CD8-positive, alpha-beta memory T cell (primary cell): ENCODE measurements at regions not wholly inside any gene's neighbourhood (a gene's known extent, or its start where the extent isn't known, plus 50 kb on each side); places are given as distances from the start of the nearest gene placed in this dataset.

Experiments
- CTCF ChIA-PET: fragments of 350-600 bp; sonication (Branson Sonifier 250); formaldehyde crosslinking; loops from one replicate; lab custom pipeline; 2021; ENCODE audit warnings: antibody characterized with exemption; lab: Charles Lee
- POLR2A ChIA-PET: fragments of 350-600 bp; sonication (Branson Sonifier 250); formaldehyde crosslinking; loops from one replicate; lab custom pipeline; 2021; ENCODE audit warnings: antibody characterized with exemption; lab: Charles Lee
- DNase-seq, 5 donors: peaks; one replicate each; pipeline versions ENCODE4 v3.0.0 to v3.0.0-alpha.2; 2020 to 2022; ENCODE audit warnings: mixed read lengths in 1 of 5
- H3K27ac ChIP-seq: one replicate; pipeline ENCODE4 v1.7.0; 2013; ENCODE audit warnings: low read depth, mild to moderate bottlenecking, low read length, moderate library complexity
- H3K27me3 ChIP-seq: 2 replicates; pipeline ENCODE4 v1.7.0; 2013; ENCODE audit warnings: low read length, mild to moderate bottlenecking; ENCODE audit not compliant: insufficient read depth, poor library complexity, severe bottlenecking
- H3K36me3 ChIP-seq: 2 replicates; pipeline ENCODE4 v1.7.0; 2013; ENCODE audit warnings: mild to moderate bottlenecking, low read length, moderate library complexity; ENCODE audit not compliant: insufficient read depth
- H3K4me1 ChIP-seq: 2 replicates; pipeline ENCODE4 v1.7.0; 2013; ENCODE audit warnings: mild to moderate bottlenecking, low read length, moderate library complexity; ENCODE audit not compliant: insufficient read depth
- H3K4me3 ChIP-seq: 2 replicates; pipeline ENCODE4 v1.7.0; 2013; ENCODE audit warnings: mild to moderate bottlenecking, low read length
- H3K9me3 ChIP-seq: 2 replicates; pipeline ENCODE4 v1.7.0; 2013; ENCODE audit warnings: mild to moderate bottlenecking, low read length
- H3K27ac Mint-ChIP-seq, 8 donors: one replicate each; pipeline ENCODE4 v1.8.0; 2020 to 2021; ENCODE audit warnings: mixed read lengths in 8 of 8, mild to moderate bottlenecking in 6 of 8, inconsistent platforms in 3 of 8, moderate library complexity in 3 of 8
- H3K27me3 Mint-ChIP-seq, 2 donors: one replicate each; pipeline ENCODE4 v1.8.0; 2020 to 2021; ENCODE audit warnings: mixed read lengths in 2 of 2, mild to moderate bottlenecking in 1 of 2, moderate library complexity in 1 of 2
- H3K36me3 Mint-ChIP-seq, 3 donors: one replicate each; pipeline ENCODE4 v1.8.0; 2020 to 2021; ENCODE audit warnings: mixed read lengths in 3 of 3, inconsistent platforms in 1 of 3, mild to moderate bottlenecking in 1 of 3
- H3K4me1 Mint-ChIP-seq, 3 donors: one replicate each; pipeline ENCODE4 v1.8.0; 2020 to 2021; ENCODE audit warnings: mixed read lengths in 3 of 3, inconsistent platforms in 1 of 3, mild to moderate bottlenecking in 1 of 3
- H3K4me3 Mint-ChIP-seq, 7 donors: one replicate each; pipeline ENCODE4 v1.8.0; 2020 to 2021; ENCODE audit warnings: mixed read lengths in 7 of 7, mild to moderate bottlenecking in 6 of 7, moderate library complexity in 4 of 7, inconsistent platforms in 2 of 7
- H3K9me3 Mint-ChIP-seq, 5 donors: one replicate each; pipeline ENCODE4 v1.8.0; 2020 to 2022; ENCODE audit warnings: mixed read lengths in 5 of 5, mild to moderate bottlenecking in 3 of 5, moderate library complexity in 2 of 5, inconsistent platforms in 1 of 5

DNA sequence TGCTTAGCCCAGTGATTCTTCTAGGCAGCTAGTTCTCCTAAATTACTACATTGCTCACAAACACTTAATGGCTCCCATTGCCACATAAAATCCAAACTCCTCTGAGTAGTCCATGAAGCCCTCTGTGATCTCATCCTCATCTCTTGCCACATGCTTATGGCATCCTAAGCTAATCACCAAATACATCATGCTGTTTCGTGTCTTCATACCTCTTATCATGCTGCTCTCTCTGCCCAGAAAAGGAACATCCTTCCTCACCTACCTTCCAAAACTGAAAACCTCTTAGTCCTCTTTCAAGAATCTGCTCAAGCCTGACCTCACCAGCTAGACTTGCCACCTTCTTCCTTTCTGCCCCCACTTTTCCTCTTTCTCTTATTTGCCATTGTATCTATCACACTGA, 108.5 kb downstream of the DUSP6 start:
- no peak for DNase-seq
- Mint-ChIP-seq H3K36me3 (peaks cover 0 to 7% (median 0%) of the 10 kb centered on the region in 3 donors), H3K9me3 (no peaks in the 10 kb centered on the region), H3K27me3 (peaks cover 1 to 20% of the 10 kb centered on the region in 2 donors), H3K4me3 (peak overlapping the region in 2 of 7 donors; percentile 6 to 49), H3K4me1 (peaks cover 25 to 33% (median 29%) of the 10 kb centered on the region in 3 donors), H3K27ac (peak overlapping the region in 4 of 8 donors; percentile 2 to 55 (median 8))
- Histone ChIP-seq H3K27ac (no peak overlapping the region), H3K36me3 (no peaks in the 10 kb centered on the region), H3K4me1 (peaks cover 26% of the 10 kb centered on the region), H3K4me3 (no peak overlapping the region), H3K9me3 (no peaks in the 10 kb centered on the region), H3K27me3 (no peaks in the 10 kb centered on the region)
- POLR2A ChIA-PET: no interaction called here
- CTCF ChIA-PET: interaction anchor here (0.9 to 1.4 kb wide), 2 partner anchors 8 to 108 kb away, joined by 3 read pairs; partner anchors contain the start of gene DUSP6

GRCh38 chr12:89239534-89239933, 112.8 kb downstream of the DUSP6 start:
- ChIA-PET CTCF (no interaction called here), POLR2A (no interaction called here)
- no peak overlapping the region for H3K27ac Mint-ChIP-seq
- H3K4me3 Mint-ChIP-seq: no peak overlapping the region
- H3K36me3 Mint-ChIP-seq: peaks cover 0 to 12% (median 3%) of the 10 kb centered on the region in 3 donors
- no peak overlapping the region for H3K4me3 ChIP-seq
- H3K9me3 Mint-ChIP-seq: no peaks in the 10 kb centered on the region
- H3K27ac ChIP-seq: no peak overlapping the region
- H3K4me1 Mint-ChIP-seq: peaks cover 38 to 55% (median 48%) of the 10 kb centered on the region in 3 donors
- H3K36me3 ChIP-seq: no peaks in the 10 kb centered on the region
- H3K27me3 Mint-ChIP-seq: peaks cover 1 to 12% of the 10 kb centered on the region in 2 donors
- no peaks in the 10 kb centered on the region for H3K27me3 ChIP-seq
- no peak for DNase-seq
- peaks cover 36% of the 10 kb centered on the region for H3K4me1 ChIP-seq
- H3K9me3 ChIP-seq: no peaks in the 10 kb centered on the region

GRCh38 chr12:89238593-89238992, 113.7 kb downstream of the DUSP6 start:
- Mint-ChIP-seq H3K36me3 (peaks cover 0 to 7% (median 3%) of the 10 kb centered on the region in 3 donors), H3K27ac (no peak overlapping the region), H3K4me3 (no peak overlapping the region), H3K4me1 (peaks cover 34 to 53% (median 44%) of the 10 kb centered on the region in 3 donors), H3K9me3 (no peaks in the 10 kb centered on the region), H3K27me3 (peaks cover 1 to 7% of the 10 kb centered on the region in 2 donors)
- CTCF ChIA-PET: interaction anchor here (2.1 kb wide), 1 partner anchor 10 kb away, joined by 7 read pairs; no protein-coding TSS in a partner anchor
- peaks cover 28% of the 10 kb centered on the region for H3K4me1 ChIP-seq
- H3K27ac ChIP-seq: no peak overlapping the region
- H3K36me3 ChIP-seq: no peaks in the 10 kb centered on the region
- no peaks in the 10 kb centered on the region for H3K9me3 ChIP-seq
- no peak for DNase-seq
- POLR2A ChIA-PET: no interaction called here
- H3K27me3 ChIP-seq: no peaks in the 10 kb centered on the region
- no peak overlapping the region for H3K4me3 ChIP-seq

- POLR2A ChIA-PET: no interaction called here
- no peaks in the 10 kb centered on the region for H3K36me3 ChIP-seq
- no peak for DNase-seq
- H3K27me3 Mint-ChIP-seq: no peaks in the 10 kb centered on the region
- H3K4me1 Mint-ChIP-seq: peaks cover 32 to 55% (median 41%) of the 10 kb centered on the region in 3 donors
- no peaks in the 10 kb centered on the region for H3K27me3 ChIP-seq
- H3K27ac ChIP-seq: no peak overlapping the region
- H3K4me3 Mint-ChIP-seq: no peak overlapping the region
- H3K4me1 ChIP-seq: peaks cover 27% of the 10 kb centered on the region
- H3K27ac Mint-ChIP-seq: peak overlapping the region in 1 of 8 donors; percentile 9
- H3K9me3 Mint-ChIP-seq: no peaks in the 10 kb centered on the region
- CTCF ChIA-PET: interaction anchor here (2.1 kb wide), 1 partner anchor 9 kb away, joined by 7 read pairs; no protein-coding TSS in a partner anchor
- H3K36me3 Mint-ChIP-seq: peaks cover 0 to 5% (median 4%) of the 10 kb centered on the region in 3 donors
- H3K4me3 ChIP-seq: no peak overlapping the region
- H3K9me3 ChIP-seq: no peaks in the 10 kb centered on the region
These were observed 114.5 kb downstream of the DUSP6 start for GRCh38 chr12:89237763-89238162.

DNA sequence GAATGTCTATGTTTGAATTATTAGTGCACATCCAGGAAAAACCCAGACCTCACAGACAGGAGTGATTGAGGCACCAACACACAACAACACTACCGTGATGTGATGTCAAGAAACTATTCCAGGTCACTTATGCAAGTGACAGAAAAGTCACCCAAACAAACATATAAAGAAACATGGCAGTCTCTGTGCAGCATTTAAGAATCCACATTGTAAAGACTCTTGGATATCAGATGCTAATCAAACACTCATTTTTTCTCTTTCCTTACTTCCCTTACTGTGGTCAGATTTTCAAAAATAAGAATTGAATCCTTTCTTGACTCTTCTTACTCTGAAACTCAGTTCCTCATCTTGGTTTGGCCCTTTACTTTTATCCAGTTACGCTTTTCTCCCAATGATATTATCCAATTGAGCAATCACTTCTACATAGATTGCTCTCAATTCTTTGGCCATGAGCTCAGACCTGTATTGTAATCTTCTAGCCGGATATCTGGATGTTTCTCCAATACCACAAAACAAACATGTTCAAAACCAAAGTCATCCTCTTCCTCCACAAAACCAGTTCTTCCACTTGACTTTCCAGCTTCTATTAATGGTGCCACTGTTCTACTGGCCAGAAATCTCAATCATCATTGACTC, 115.4 kb downstream of the DUSP6 start:
- CTCF ChIA-PET: interaction anchor here (1.8 to 2.1 kb wide), 2 partner anchors 8 to 11 kb away, joined by 5 to 7 read pairs; no protein-coding TSS in a partner anchor
- Histone ChIP-seq H3K36me3 (no peaks in the 10 kb centered on the region), H3K4me1 (peaks cover 27% of the 10 kb centered on the region), H3K27me3 (no peaks in the 10 kb centered on the region), H3K27ac (no peak overlapping the region), H3K9me3 (no peaks in the 10 kb centered on the region), H3K4me3 (no peak overlapping the region)
- H3K36me3 Mint-ChIP-seq: peaks cover 0 to 5% (median 4%) of the 10 kb centered on the region in 3 donors
- DNase-seq: no peak
- no peaks in the 10 kb centered on the region for H3K27me3 Mint-ChIP-seq
- peak overlapping the region in 1 of 7 donors; percentile 2 for H3K4me3 Mint-ChIP-seq
- H3K9me3 Mint-ChIP-seq: no peaks in the 10 kb centered on the region
- H3K4me1 Mint-ChIP-seq: peaks cover 33 to 64% (median 46%) of the 10 kb centered on the region in 3 donors
- peak overlapping the region in 1 of 8 donors; percentile 58 for H3K27ac Mint-ChIP-seq
- POLR2A ChIA-PET: no interaction called here

- POLR2A ChIA-PET: no interaction called here
- H3K27ac Mint-ChIP-seq: no peak overlapping the region
These were observed 116.1 kb downstream of the DUSP6 start for GRCh38 chr12:89236237-89236636.

GRCh38 chr12:89235189-89235993, 116.9 kb downstream of the DUSP6 start:
- Histone ChIP-seq H3K9me3 (no peaks in the 10 kb centered on the region), H3K36me3 (no peaks in the 10 kb centered on the region), H3K27me3 (no peaks in the 10 kb centered on the region), H3K27ac (no peak overlapping the region), H3K4me1 (peaks cover 27% of the 10 kb centered on the region), H3K4me3 (peak overlapping the region; percentile 44)
- CTCF ChIA-PET: interaction anchor here (1.0 to 1.8 kb wide), 2 partner anchors 9 to 13 kb away, joined by 3 to 5 read pairs; no protein-coding TSS in a partner anchor
- Mint-ChIP-seq H3K9me3 (no peaks in the 10 kb centered on the region), H3K27ac (peak overlapping the region in 7 of 8 donors; percentile 3 to 88 (median 17)), H3K4me3 (peak overlapping the region; percentile 3 to 77 (median 70)), H3K36me3 (peaks cover 0 to 5% (median 4%) of the 10 kb centered on the region in 3 donors), H3K27me3 (no peaks in the 10 kb centered on the region), H3K4me1 (peaks cover 38 to 72% (median 51%) of the 10 kb centered on the region in 3 donors)
- DNase-seq: no peak
- POLR2A ChIA-PET: no interaction called here

More at GRCh38 chr12:89236237-89236636, 116.1 kb downstream of the DUSP6 start:
- Mint-ChIP-seq H3K27me3 (no peaks in the 10 kb centered on the region), H3K4me3 (no peak overlapping the region), H3K9me3 (no peaks in the 10 kb centered on the region), H3K4me1 (peaks cover 38 to 70% (median 51%) of the 10 kb centered on the region in 3 donors), H3K36me3 (peaks cover 0 to 5% (median 4%) of the 10 kb centered on the region in 3 donors)
- CTCF ChIA-PET: interaction anchor here (1.0 to 1.8 kb wide), 2 partner anchors 8 to 12 kb away, joined by 3 to 5 read pairs; no protein-coding TSS in a partner anchor
- no peak overlapping the region for H3K4me3 ChIP-seq
- no peaks in the 10 kb centered on the region for H3K36me3 ChIP-seq
- H3K27me3 ChIP-seq: no peaks in the 10 kb centered on the region
- no peak overlapping the region for H3K27ac ChIP-seq
- peaks cover 27% of the 10 kb centered on the region for H3K4me1 ChIP-seq
- DNase-seq: no peak
- H3K9me3 ChIP-seq: no peaks in the 10 kb centered on the region
